ENCODE measurements at regions not wholly inside any gene's neighbourhood (a gene's known extent, or its start where the extent isn't known, plus 50 kb on each side); places are given as distances from the start of the nearest gene placed in this dataset.

DNA sequence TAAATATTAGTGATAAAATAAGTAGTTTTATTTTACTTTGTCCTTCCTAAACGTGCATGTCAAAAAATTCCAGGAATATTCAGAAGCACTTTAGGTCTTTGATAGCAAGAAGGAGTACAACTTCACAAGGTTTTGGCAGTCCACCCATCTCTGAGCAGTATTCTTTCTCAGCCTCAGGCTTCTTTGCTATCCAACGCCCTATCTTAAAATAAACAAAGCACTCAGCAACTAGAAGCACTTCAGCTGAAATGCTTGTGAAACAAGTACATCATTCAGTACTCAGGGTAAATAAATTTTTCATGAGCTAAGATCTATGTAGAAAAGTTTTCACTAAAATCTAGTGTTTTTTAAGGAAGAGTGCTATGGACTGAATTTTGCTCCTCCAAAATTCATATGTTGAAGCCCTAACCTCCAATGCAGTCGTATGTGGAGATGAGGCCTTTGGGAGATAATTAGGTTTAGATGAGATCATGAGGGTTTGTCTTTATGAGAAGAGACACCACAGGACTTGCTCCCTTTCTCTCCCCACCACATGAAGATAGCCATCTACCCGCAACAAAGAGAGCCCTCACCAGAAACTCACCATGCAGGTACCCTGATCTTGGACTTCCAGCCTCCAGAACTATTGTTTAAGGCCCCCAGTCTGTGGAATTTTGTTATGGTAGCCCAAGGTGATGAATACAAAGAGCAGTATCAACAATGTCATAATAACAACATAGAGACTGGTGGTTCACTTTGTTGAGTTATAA is 539.1 kb downstream of the TFAP2A start:
- no peaks in the 10 kb centered on the region for H3K36me3 ChIP-seq
- no peaks in the 10 kb centered on the region for H3K9me3 ChIP-seq
- no peaks in the 10 kb centered on the region for H3K4me1 ChIP-seq
- H3K27ac ChIP-seq: no peak overlapping the region
- TF ChIP-seq POLR2A (IDR thresholded peaks at IDR 0.05): no peak
- no peak for TF ChIP-seq CTCF (IDR thresholded peaks at IDR 0.05)
- no peak overlapping the region for H3K4me3 ChIP-seq
- no peak for DNase-seq
- no peaks in the 10 kb centered on the region for H3K27me3 ChIP-seq
- intact Hi-C loops (cut with DNase I; ENCODE audit: low total_unique reads): no loop called here

DNA sequence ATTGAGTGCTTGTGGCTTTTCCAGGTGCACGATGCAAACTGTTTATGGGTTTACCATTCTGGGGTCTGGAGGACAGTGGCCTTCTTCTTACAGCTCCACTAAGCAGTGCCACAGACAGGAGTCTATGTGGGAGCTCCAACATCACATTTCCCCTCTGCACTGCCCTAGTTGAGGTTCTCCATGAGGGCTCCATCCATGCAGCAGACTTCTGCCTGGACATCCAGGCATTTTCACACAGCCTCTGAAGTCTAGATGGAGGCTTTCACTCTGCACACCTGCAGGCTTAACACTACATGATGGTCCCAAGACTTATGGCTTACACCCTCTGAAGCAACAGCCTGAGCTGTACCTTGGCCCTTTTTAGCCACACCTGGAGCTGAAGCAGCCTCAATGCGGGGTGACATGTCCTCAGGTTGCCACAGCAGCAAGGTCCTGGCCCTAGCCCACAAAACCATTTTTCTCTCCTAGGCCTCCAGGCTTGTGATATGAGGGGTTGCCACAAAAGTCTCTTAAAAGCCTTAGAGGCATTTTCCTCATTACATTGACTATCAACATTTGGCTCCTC is 552.2 kb downstream of the TFAP2A start:
- H3K36me3 ChIP-seq: no peaks in the 10 kb centered on the region
- intact Hi-C loops (cut with DNase I; ENCODE audit: low total_unique reads): no loop called here
- no peak for TF ChIP-seq POLR2A (IDR thresholded peaks at IDR 0.05)
- no peak for TF ChIP-seq CTCF (IDR thresholded peaks at IDR 0.05)
- H3K27me3 ChIP-seq: no peaks in the 10 kb centered on the region
- DNase-seq: no peak
- H3K27ac ChIP-seq: no peak overlapping the region
- no peaks in the 10 kb centered on the region for H3K9me3 ChIP-seq
- H3K4me1 ChIP-seq: no peaks in the 10 kb centered on the region
- H3K4me3 ChIP-seq: no peak overlapping the region

DNA sequence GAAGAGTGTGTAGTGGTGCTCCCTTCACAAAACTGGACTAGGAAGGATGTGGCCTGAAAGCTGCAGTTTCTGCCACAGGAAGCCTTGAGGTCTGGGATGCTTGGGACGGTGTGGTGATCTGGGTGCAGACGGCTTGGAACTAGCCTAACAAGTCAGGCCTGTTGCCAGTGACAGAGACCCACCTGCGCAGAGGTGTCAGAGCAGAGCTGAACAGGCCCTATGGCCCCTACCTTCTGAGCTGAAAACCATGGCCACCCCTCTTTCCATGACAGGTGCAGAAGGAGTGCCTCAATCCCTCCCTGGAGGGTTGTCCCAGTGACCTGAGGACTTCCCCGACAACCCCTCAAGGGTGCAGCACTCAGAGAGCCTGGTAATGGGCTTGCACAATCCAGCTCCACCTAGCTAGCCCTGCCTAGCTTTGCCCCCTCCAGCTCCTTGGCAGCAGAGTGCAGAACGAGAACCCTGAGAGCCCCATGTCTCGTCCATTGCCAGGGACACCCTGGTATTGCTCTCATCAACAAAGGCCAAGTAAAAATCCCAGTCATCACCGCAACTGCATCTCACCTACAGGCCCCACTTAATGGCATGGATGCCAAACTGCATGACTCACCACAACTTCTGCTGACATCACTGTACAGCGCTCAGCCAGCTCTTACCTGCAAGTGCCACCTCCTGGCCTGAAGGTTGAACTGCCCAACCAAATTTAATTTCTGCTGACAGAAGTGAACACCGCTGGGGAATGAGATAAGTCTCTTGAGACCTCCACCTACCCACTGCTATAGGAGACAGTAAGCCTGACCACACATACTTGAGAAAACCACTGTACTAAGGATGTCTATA is 563.1 kb downstream of the TFAP2A start:
- TF ChIP-seq CTCF (IDR thresholded peaks at IDR 0.05) (no peak), POLR2A (IDR thresholded peaks at IDR 0.05) (no peak)
- Histone ChIP-seq H3K4me1 (no peaks in the 10 kb centered on the region), H3K9me3 (no peaks in the 10 kb centered on the region), H3K4me3 (no peak overlapping the region), H3K27me3 (no peaks in the 10 kb centered on the region), H3K27ac (no peak overlapping the region), H3K36me3 (no peaks in the 10 kb centered on the region)
- intact Hi-C loops (cut with DNase I; ENCODE audit: low total_unique reads): no loop called here
- DNase-seq: no peak

DNA sequence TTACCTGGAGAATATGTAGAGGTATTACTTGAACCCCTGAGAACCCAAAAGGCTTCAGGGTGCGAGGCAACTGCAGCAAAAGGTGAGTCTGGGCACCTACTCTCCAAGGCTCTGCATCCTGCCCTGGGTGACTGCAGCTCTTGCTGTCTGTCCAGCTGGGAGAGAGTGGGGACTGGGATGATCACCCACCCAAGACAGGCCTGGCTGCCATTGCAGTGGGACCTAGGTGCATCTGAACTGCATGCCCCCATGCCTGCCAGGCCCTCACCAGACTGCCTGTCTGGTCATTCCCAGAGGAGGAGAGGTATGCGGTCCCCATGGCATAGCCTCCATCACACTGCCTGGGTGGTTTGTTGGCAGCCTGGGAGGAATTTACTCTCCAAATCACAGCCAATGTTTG is 563.9 kb downstream of the TFAP2A start:
- Histone ChIP-seq H3K9me3 (no peaks in the 10 kb centered on the region), H3K27ac (no peak overlapping the region), H3K4me3 (no peak overlapping the region), H3K27me3 (no peaks in the 10 kb centered on the region), H3K4me1 (no peaks in the 10 kb centered on the region), H3K36me3 (no peaks in the 10 kb centered on the region)
- DNase-seq: no peak
- intact Hi-C loops (cut with DNase I; ENCODE audit: low total_unique reads): no loop called here
- TF ChIP-seq CTCF (IDR thresholded peaks at IDR 0.05) (no peak), POLR2A (IDR thresholded peaks at IDR 0.05) (no peak)

- no peak for DNase-seq
- Histone ChIP-seq H3K27ac (no peak overlapping the region), H3K27me3 (no peaks in the 10 kb centered on the region), H3K4me1 (no peaks in the 10 kb centered on the region), H3K36me3 (no peaks in the 10 kb centered on the region), H3K9me3 (no peaks in the 10 kb centered on the region), H3K4me3 (no peak overlapping the region)
- intact Hi-C loops (cut with DNase I; ENCODE audit: low total_unique reads): no loop called here
- TF ChIP-seq POLR2A (IDR thresholded peaks at IDR 0.05) (no peak), CTCF (IDR thresholded peaks at IDR 0.05) (no peak)
These were observed 566.8 kb downstream of the TFAP2A start for GRCh38 chr6:9848094-9848493.

All from uterus (tissue), 3 donors.